NT2/D1 (cell line): ENCODE measurements at regions not wholly inside any gene's neighbourhood (a gene's known extent, or its start where the extent isn't known, plus 50 kb on each side); places are given as distances from the start of the nearest gene placed in this dataset.

Experiments
- SUZ12 ChIP-seq: IDR thresholded peaks from 2 replicates; pipeline ENCODE4 v1.6.1; 2011; ENCODE audit not compliant: insufficient read length, insufficient read depth; ENCODE audit errors: extremely low read depth
- YY1 ChIP-seq: IDR thresholded peaks from 2 replicates; pipeline ENCODE4 v1.6.1; 2011; ENCODE audit not compliant: insufficient read length, insufficient read depth
- ZNF274 ChIP-seq: IDR thresholded peaks from 2 replicates; pipeline ENCODE4 v1.6.1; 2011; ENCODE audit warnings: mild to moderate bottlenecking, low read depth, low read length

- TF ChIP-seq SUZ12 (no peak), YY1 (no peak), ZNF274 (no peak)
Measured at GRCh38 chr1:221316491-221317056, 425.3 kb downstream of the DUSP10 start.
